HEK293 (cell line): ENCODE measurements at regions not wholly inside any gene's neighbourhood (a gene's known extent, or its start where the extent isn't known, plus 50 kb on each side); places are given as distances from the start of the nearest gene placed in this dataset.

Source experiments
- CTCF ChIA-PET: fragments of 350-600 bp; formaldehyde crosslinking; extraction: SDS; loops from one replicate; lab custom pipeline; 2021; ENCODE audit warnings: antibody characterized with exemption; lab: Yijun Ruan, JAX
- POLR2A ChIA-PET: fragments of 300-600 bp; formaldehyde crosslinking; extraction: SDS; loops from one replicate; lab custom pipeline; 2020; ENCODE audit warnings: antibody characterized with exemption, inconsistent platforms; lab: Yijun Ruan, JAX
- H3K27ac ChIP-seq: fragments of 200-500 bp; sonication (Bioruptor generic); 2 replicates; pipeline ENCODE4 v1.5.1; 2014; ENCODE audit warnings: low read depth, low read length, control low read depth, inconsistent platforms; ENCODE audit errors: extremely low read depth
- H3K36me3 ChIP-seq, 2 experiments: fragments of 200-500 bp in 1 of 2; sonication (Bioruptor generic) in 1 of 2; 1 replicate in 1 of 2; 2 replicates in 1 of 2; pipeline ENCODE4 v1.5.1; 2014 to 2017; ENCODE audit warnings: inconsistent platforms in 2 of 2, low read length in 2 of 2; ENCODE audit not compliant: control insufficient read depth in 2 of 2, insufficient read depth in 1 of 2
- H3K4me1 ChIP-seq: fragments of 200-500 bp; sonication (Bioruptor generic); 2 replicates; pipeline ENCODE4 v1.5.1; 2014; ENCODE audit warnings: mild to moderate bottlenecking, low read length, inconsistent platforms; ENCODE audit not compliant: control insufficient read depth, insufficient read depth
- H3K4me3 ChIP-seq: 2 replicates; pipeline ENCODE4 v1.5.1; 2011; ENCODE audit warnings: low read depth, mild to moderate bottlenecking, control low read depth, low read length, moderate library complexity
- H3K9me3 ChIP-seq: fragments of 200-500 bp; sonication (Bioruptor generic); 2 replicates; pipeline ENCODE4 v1.5.1; 2014; ENCODE audit warnings: low read depth, low read length, inconsistent platforms; ENCODE audit not compliant: control insufficient read depth, insufficient read depth
- BCL6B ChIP-seq: fragments of 450-650 bp; formaldehyde crosslinking; IDR thresholded peaks from 2 replicates; pipeline ENCODE4 v1.5.1; 2017; ENCODE audit warnings: missing biosample characterization, missing genetic modification characterization
- KLF16 ChIP-seq: fragments of 450-650 bp; formaldehyde crosslinking; IDR thresholded peaks from 2 replicates; pipeline ENCODE4 v1.5.1; 2017; ENCODE audit warnings: missing biosample characterization, missing genetic modification characterization
- OVOL3 ChIP-seq: fragments of 450-650 bp; formaldehyde crosslinking; IDR thresholded peaks from 2 replicates; pipeline ENCODE4 v1.5.1; 2016; ENCODE audit warnings: missing biosample characterization, missing genetic modification characterization
- PRDM2 ChIP-seq: fragments of 450-650 bp; formaldehyde crosslinking; IDR thresholded peaks from 2 replicates; pipeline ENCODE4 v1.5.1; 2016; ENCODE audit warnings: missing biosample characterization, missing genetic modification characterization, borderline replicate concordance
- SP7 ChIP-seq: fragments of 450-650 bp; formaldehyde crosslinking; IDR thresholded peaks from 2 replicates; pipeline ENCODE4 v1.5.1; 2016; ENCODE audit warnings: missing biosample characterization, missing genetic modification characterization
- ZBTB1 ChIP-seq: fragments of 450-650 bp; formaldehyde crosslinking; IDR thresholded peaks from 2 replicates; pipeline ENCODE4 v1.5.1; 2016; ENCODE audit warnings: missing biosample characterization, missing genetic modification characterization
- ZNF112 ChIP-seq: fragments of 450-650 bp; formaldehyde crosslinking; IDR thresholded peaks from 2 replicates; pipeline ENCODE4 v1.5.0; 2017; ENCODE audit warnings: missing biosample characterization, missing genetic modification characterization
- ZNF138 ChIP-seq: fragments of 450-650 bp; formaldehyde crosslinking; IDR thresholded peaks from 2 replicates; pipeline ENCODE4 v1.5.1; 2016; ENCODE audit warnings: missing biosample characterization, missing genetic modification characterization, borderline replicate concordance
- ZNF202 ChIP-seq: fragments of 450-650 bp; formaldehyde crosslinking; IDR thresholded peaks from 2 replicates; pipeline ENCODE4 v1.5.1; 2016; ENCODE audit warnings: missing biosample characterization, missing genetic modification characterization, borderline replicate concordance
- ZNF214 ChIP-seq: fragments of 450-650 bp; formaldehyde crosslinking; IDR thresholded peaks from 2 replicates; pipeline ENCODE4 v1.5.1; 2017; ENCODE audit warnings: missing biosample characterization, mild to moderate bottlenecking, missing genetic modification characterization, borderline replicate concordance
- ZNF324 ChIP-seq: fragments of 450-650 bp; formaldehyde crosslinking; IDR thresholded peaks from 2 replicates; pipeline ENCODE4 v1.5.1; 2016; ENCODE audit warnings: missing biosample characterization, missing genetic modification characterization
- ZNF521 ChIP-seq: fragments of 450-650 bp; formaldehyde crosslinking; IDR thresholded peaks from 2 replicates; pipeline ENCODE4 v1.5.1; 2017; ENCODE audit warnings: missing biosample characterization, mild to moderate bottlenecking, missing genetic modification characterization
- ZNF610 ChIP-seq: fragments of 450-650 bp; formaldehyde crosslinking; IDR thresholded peaks from 2 replicates; pipeline ENCODE4 v1.5.1; 2016; ENCODE audit warnings: missing biosample characterization, missing genetic modification characterization, borderline replicate concordance
- ZNF654 ChIP-seq: fragments of 450-650 bp; formaldehyde crosslinking; IDR thresholded peaks from 2 replicates; pipeline ENCODE4 v1.5.1; 2016; ENCODE audit warnings: low read depth, missing biosample characterization, missing genetic modification characterization
- ZNF677 ChIP-seq: fragments of 450-650 bp; IDR thresholded peaks from 2 replicates; pipeline ENCODE4 v1.5.0; 2018; ENCODE audit warnings: missing biosample characterization, mild to moderate bottlenecking, missing genetic modification characterization, moderate library complexity
- TF ChIP-seq, protein P1 (sequence below): fragments of 450-650 bp; formaldehyde crosslinking; IDR thresholded peaks from 2 replicates; pipeline ENCODE4 v1.5.1; 2016; ENCODE audit warnings: missing biosample characterization, missing genetic modification characterization
- TF ChIP-seq, protein P2 (sequence below): fragments of 450-650 bp; formaldehyde crosslinking; IDR thresholded peaks from 2 replicates; pipeline ENCODE4 v1.5.1; 2016; ENCODE audit warnings: missing biosample characterization, missing genetic modification characterization

DNA sequence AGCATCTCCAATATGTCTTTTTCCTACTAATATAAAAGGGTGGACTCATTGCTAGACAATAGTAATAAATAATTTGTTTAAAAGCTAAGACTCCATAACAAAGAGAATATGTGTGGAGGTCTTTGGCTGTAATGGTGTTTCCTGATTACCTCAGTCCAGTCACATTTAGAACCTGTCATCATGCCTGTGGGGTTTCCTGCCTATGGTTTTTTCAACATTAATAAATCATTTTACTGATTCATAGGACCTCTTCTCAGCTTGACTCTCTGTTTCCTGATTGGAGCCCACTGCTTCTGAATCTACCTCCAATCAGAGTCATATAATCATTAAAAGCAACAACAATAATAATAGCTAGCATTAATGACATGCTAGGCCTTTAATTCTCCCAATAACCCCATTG lies 52.4 kb upstream of the GNAI1 start:
- H3K9me3 ChIP-seq = 0 out of 2 replicates have a peak, but pooled peaks cover 2% of the 10 kb centered on the region
- no peak overlapping the region for H3K4me3 ChIP-seq
- no peaks in the 10 kb centered on the region for H3K36me3 ChIP-seq
- POLR2A ChIA-PET = no interaction called here
- H3K4me1 ChIP-seq = 0 out of 2 replicates have a peak, but pooled peaks cover 5% of the 10 kb centered on the region
- CTCF ChIA-PET = interaction anchor here (0.7 kb wide), 1 partner anchor 15 kb away, joined by 3 read pairs; no protein-coding TSS in a partner anchor
- no peak for TF ChIP-seq ZNF677
- TF ChIP-seq ZNF214 (tag by site-specific recombination) = no peak
- no peak for TF ChIP-seq ZNF654 (tag by site-specific recombination)
- TF ChIP-seq ZNF610 (tag by site-specific recombination) = no peak
- TF ChIP-seq, protein P1, sequence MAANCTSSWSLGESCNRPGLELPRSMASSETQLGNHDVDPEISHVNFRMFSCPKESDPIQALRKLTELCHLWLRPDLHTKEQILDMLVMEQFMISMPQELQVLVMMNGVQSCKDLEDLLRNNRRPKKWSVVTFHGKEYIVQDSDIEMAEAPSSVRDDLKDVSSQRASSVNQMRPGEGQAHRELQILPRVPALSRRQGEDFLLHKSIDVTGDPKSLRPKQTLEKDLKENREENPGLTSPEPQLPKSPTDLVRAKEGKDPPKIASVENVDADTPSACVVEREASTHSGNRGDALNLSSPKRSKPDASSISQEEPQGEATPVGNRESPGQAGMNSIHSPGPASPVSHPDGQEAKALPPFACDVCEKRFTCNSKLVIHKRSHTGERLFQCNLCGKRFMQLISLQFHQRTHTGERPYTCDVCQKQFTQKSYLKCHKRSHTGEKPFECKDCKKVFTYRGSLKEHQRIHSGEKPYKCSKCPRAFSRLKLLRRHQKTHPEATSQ = no peak
- TF ChIP-seq, protein P2, sequence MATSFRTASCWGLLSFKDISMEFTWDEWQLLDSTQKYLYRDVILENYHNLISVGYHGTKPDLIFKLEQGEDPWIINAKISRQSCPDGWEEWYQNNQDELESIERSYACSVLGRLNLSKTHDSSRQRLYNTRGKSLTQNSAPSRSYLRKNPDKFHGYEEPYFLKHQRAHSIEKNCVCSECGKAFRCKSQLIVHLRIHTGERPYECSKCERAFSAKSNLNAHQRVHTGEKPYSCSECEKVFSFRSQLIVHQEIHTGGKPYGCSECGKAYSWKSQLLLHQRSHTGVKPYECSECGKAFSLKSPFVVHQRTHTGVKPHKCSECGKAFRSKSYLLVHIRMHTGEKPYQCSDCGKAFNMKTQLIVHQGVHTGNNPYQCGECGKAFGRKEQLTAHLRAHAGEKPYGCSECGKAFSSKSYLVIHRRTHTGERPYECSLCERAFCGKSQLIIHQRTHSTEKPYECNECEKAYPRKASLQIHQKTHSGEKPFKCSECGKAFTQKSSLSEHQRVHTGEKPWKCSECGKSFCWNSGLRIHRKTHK = no peak
- TF ChIP-seq BCL6B = no peak
- no peak for TF ChIP-seq OVOL3 (tag by site-specific recombination)
- no peak for TF ChIP-seq ZNF521 (tag by site-specific recombination)
- TF ChIP-seq ZNF324 (tag by site-specific recombination) = no peak
- TF ChIP-seq SP7 (tag by site-specific recombination) = no peak
- TF ChIP-seq ZNF138 = no peak
- no peak for TF ChIP-seq PRDM2 (tag by site-specific recombination)
- TF ChIP-seq KLF16 (tag by site-specific recombination) = no peak
- no peak for TF ChIP-seq ZBTB1 (tag by site-specific recombination)
- TF ChIP-seq ZNF112 = no peak
- no peak overlapping the region for H3K27ac ChIP-seq

GRCh38 chr7:80078886-80079285 lies 55.7 kb upstream of the GNAI1 start:
- H3K4me3 ChIP-seq = no peak overlapping the region

More at GRCh38 chr7:80078886-80079285, 55.7 kb upstream of the GNAI1 start:
- ChIA-PET CTCF (interaction anchor here (0.7 to 1.5 kb wide), 2 partner anchors 19 to 148 kb away, joined by 3 read pairs; no protein-coding TSS in a partner anchor), POLR2A (no interaction called here)
- H3K4me1 ChIP-seq = 0 out of 2 replicates have a peak, but pooled peaks cover 5% of the 10 kb centered on the region
- H3K27ac ChIP-seq = no peak overlapping the region
- TF ChIP-seq ZNF324 (tag by site-specific recombination) (no peak), ZNF202 (tag by site-specific recombination) (no peak)
- H3K36me3 ChIP-seq = no peaks in the 10 kb centered on the region
- no peaks in the 10 kb centered on the region for H3K9me3 ChIP-seq
